HEK293 (cell line): ENCODE measurements at regions not wholly inside any gene's neighbourhood (a gene's known extent, or its start where the extent isn't known, plus 50 kb on each side); places are given as distances from the start of the nearest gene placed in this dataset.

Source experiments
- CTCF ChIA-PET: fragments of 350-600 bp; formaldehyde crosslinking; extraction: SDS; loops from one replicate; lab custom pipeline; 2021; ENCODE audit warnings: antibody characterized with exemption; lab: Yijun Ruan, JAX
- POLR2A ChIA-PET: fragments of 300-600 bp; formaldehyde crosslinking; extraction: SDS; loops from one replicate; lab custom pipeline; 2020; ENCODE audit warnings: antibody characterized with exemption, inconsistent platforms; lab: Yijun Ruan, JAX
- H3K27ac ChIP-seq: fragments of 200-500 bp; sonication (Bioruptor generic); 2 replicates; pipeline ENCODE4 v1.5.1; 2014; ENCODE audit warnings: low read depth, low read length, control low read depth, inconsistent platforms; ENCODE audit errors: extremely low read depth
- H3K36me3 ChIP-seq, 2 experiments: fragments of 200-500 bp in 1 of 2; sonication (Bioruptor generic) in 1 of 2; 1 replicate in 1 of 2; 2 replicates in 1 of 2; pipeline ENCODE4 v1.5.1; 2014 to 2017; ENCODE audit warnings: inconsistent platforms in 2 of 2, low read length in 2 of 2; ENCODE audit not compliant: control insufficient read depth in 2 of 2, insufficient read depth in 1 of 2
- H3K4me1 ChIP-seq: fragments of 200-500 bp; sonication (Bioruptor generic); 2 replicates; pipeline ENCODE4 v1.5.1; 2014; ENCODE audit warnings: mild to moderate bottlenecking, low read length, inconsistent platforms; ENCODE audit not compliant: control insufficient read depth, insufficient read depth
- H3K4me3 ChIP-seq: 2 replicates; pipeline ENCODE4 v1.5.1; 2011; ENCODE audit warnings: low read depth, mild to moderate bottlenecking, control low read depth, low read length, moderate library complexity
- H3K9me3 ChIP-seq: fragments of 200-500 bp; sonication (Bioruptor generic); 2 replicates; pipeline ENCODE4 v1.5.1; 2014; ENCODE audit warnings: low read depth, low read length, inconsistent platforms; ENCODE audit not compliant: control insufficient read depth, insufficient read depth
- BCL11B ChIP-seq: fragments of 450-650 bp; formaldehyde crosslinking; IDR thresholded peaks from 2 replicates; pipeline ENCODE4 v1.5.1; 2016; ENCODE audit warnings: low read depth, missing biosample characterization, missing genetic modification characterization
- GLI2 ChIP-seq: fragments of 450-650 bp; formaldehyde crosslinking; IDR thresholded peaks from 2 replicates; pipeline ENCODE4; 2017; ENCODE audit warnings: missing biosample characterization, missing genetic modification characterization, low read depth, borderline replicate concordance
- GLIS1 ChIP-seq: fragments of 450-650 bp; formaldehyde crosslinking; IDR thresholded peaks from 2 replicates; pipeline ENCODE4 v1.5.1; 2016; ENCODE audit warnings: missing biosample characterization, missing genetic modification characterization
- KLF1 ChIP-seq: fragments of 450-650 bp; formaldehyde crosslinking; IDR thresholded peaks from 2 replicates; pipeline ENCODE4 v1.5.1; 2016; ENCODE audit warnings: missing biosample characterization, missing genetic modification characterization
- MEIS1 ChIP-seq: sonication (generic); formaldehyde crosslinking; IDR thresholded peaks from 2 replicates; pipeline ENCODE4 v1.8.1; 2022; ENCODE audit warnings: missing genetic modification reagents, mild to moderate bottlenecking, borderline replicate concordance
- MYNN ChIP-seq: fragments of 450-650 bp; formaldehyde crosslinking; IDR thresholded peaks from 2 replicates; pipeline ENCODE4 v1.5.1; 2016; ENCODE audit warnings: missing biosample characterization, missing genetic modification characterization, borderline replicate concordance
- PBX3 ChIP-seq: sonication (generic); formaldehyde crosslinking; IDR thresholded peaks from 2 replicates; pipeline ENCODE4 v1.8.1; 2022; ENCODE audit warnings: mild to moderate bottlenecking, moderate library complexity, missing genetic modification reagents
- PRDM10 ChIP-seq: fragments of 450-650 bp; formaldehyde crosslinking; IDR thresholded peaks from 2 replicates; pipeline ENCODE4 v1.5.1; 2016; ENCODE audit warnings: missing biosample characterization, missing genetic modification characterization
- REPIN1 ChIP-seq: fragments of 450-650 bp; formaldehyde crosslinking; IDR thresholded peaks from 2 replicates; pipeline ENCODE4 v1.5.1; 2017; ENCODE audit warnings: missing biosample characterization, missing genetic modification characterization, low read depth
- SP2 ChIP-seq: fragments of 450-650 bp; formaldehyde crosslinking; IDR thresholded peaks from 2 replicates; pipeline ENCODE4 v1.5.1; 2016; ENCODE audit warnings: missing biosample characterization, missing genetic modification characterization
- SP3 ChIP-seq: fragments of 450-650 bp; formaldehyde crosslinking; IDR thresholded peaks from 2 replicates; pipeline ENCODE4 v1.5.1; 2016; ENCODE audit warnings: missing biosample characterization, missing genetic modification characterization
- ZBTB48 ChIP-seq: fragments of 450-650 bp; formaldehyde crosslinking; IDR thresholded peaks from 2 replicates; pipeline ENCODE4 v1.5.1; 2016; ENCODE audit warnings: missing biosample characterization, missing genetic modification characterization
- ZFHX2 ChIP-seq: fragments of 450-650 bp; formaldehyde crosslinking; conservative IDR thresholded peaks from 2 replicates; pipeline ENCODE4 v1.5.1; 2016; ENCODE audit warnings: missing biosample characterization, missing genetic modification characterization
- ZNF121 ChIP-seq: fragments of 450-650 bp; formaldehyde crosslinking; IDR thresholded peaks from 2 replicates; pipeline ENCODE4 v1.5.1; 2016; ENCODE audit warnings: missing biosample characterization, missing genetic modification characterization
- ZNF132 ChIP-seq: fragments of 450-650 bp; formaldehyde crosslinking; IDR thresholded peaks from 2 replicates; pipeline ENCODE4 v1.5.1; 2017; ENCODE audit warnings: missing biosample characterization, missing genetic modification characterization, borderline replicate concordance
- ZNF133 ChIP-seq: fragments of 450-650 bp; formaldehyde crosslinking; IDR thresholded peaks from 2 replicates; pipeline ENCODE4 v1.5.1; 2016; ENCODE audit warnings: missing biosample characterization, missing genetic modification characterization
- ZNF138 ChIP-seq: fragments of 450-650 bp; formaldehyde crosslinking; IDR thresholded peaks from 2 replicates; pipeline ENCODE4 v1.5.1; 2016; ENCODE audit warnings: missing biosample characterization, missing genetic modification characterization, borderline replicate concordance
- ZNF23 ChIP-seq: fragments of 450-650 bp; formaldehyde crosslinking; IDR thresholded peaks from 2 replicates; pipeline ENCODE4 v1.5.1; 2016; ENCODE audit warnings: missing biosample characterization, missing genetic modification characterization, borderline replicate concordance
- ZNF280C ChIP-seq: fragments of 450-650 bp; formaldehyde crosslinking; IDR thresholded peaks from 2 replicates; pipeline ENCODE4 v1.5.1; 2016; ENCODE audit warnings: missing biosample characterization, missing genetic modification characterization
- ZNF292 ChIP-seq: fragments of 450-650 bp; formaldehyde crosslinking; IDR thresholded peaks from 2 replicates; pipeline ENCODE4 v1.5.1; 2016; ENCODE audit warnings: low read depth, missing biosample characterization, missing genetic modification characterization, borderline replicate concordance
- ZNF311 ChIP-seq: fragments of 450-650 bp; formaldehyde crosslinking; IDR thresholded peaks from 2 replicates; pipeline ENCODE4 v1.5.1; 2017; ENCODE audit warnings: missing biosample characterization, missing genetic modification characterization, borderline replicate concordance
- ZNF37A ChIP-seq: fragments of 450-650 bp; IDR thresholded peaks from 2 replicates; pipeline ENCODE4 v1.5.1; 2018; ENCODE audit warnings: missing biosample characterization, missing genetic modification characterization
- ZNF501 ChIP-seq: fragments of 450-650 bp; formaldehyde crosslinking; IDR thresholded peaks from 2 replicates; pipeline ENCODE4 v1.5.1; 2016; ENCODE audit warnings: missing biosample characterization, missing genetic modification characterization
- ZNF670 ChIP-seq: fragments of 450-650 bp; formaldehyde crosslinking; IDR thresholded peaks from 2 replicates; pipeline ENCODE4 v1.5.1; 2016; ENCODE audit warnings: missing biosample characterization, missing genetic modification characterization, low read depth
- ZNF76 ChIP-seq: fragments of 450-650 bp; formaldehyde crosslinking; IDR thresholded peaks from 2 replicates; pipeline ENCODE4; 2016; ENCODE audit warnings: low read depth, missing biosample characterization, missing genetic modification characterization, borderline replicate concordance
- ZXDB ChIP-seq: fragments of 450-650 bp; formaldehyde crosslinking; IDR thresholded peaks from 2 replicates; pipeline ENCODE4 v1.5.1; 2016; ENCODE audit warnings: missing biosample characterization, missing genetic modification characterization

- TF ChIP-seq ZNF76 (tag by site-specific recombination) = no peak
- TF ChIP-seq ZNF501 = no peak
- TF ChIP-seq BCL11B = no peak
- no peak for TF ChIP-seq GLI2 (tag by site-specific recombination)
- TF ChIP-seq ZNF138 = no peak
- no peak for TF ChIP-seq ZNF23 (tag by site-specific recombination)
- TF ChIP-seq PBX3 (CRISPR knock-in tag) = no peak
- no peak for TF ChIP-seq GLIS1 (tag by site-specific recombination)
- TF ChIP-seq ZNF292 (tag by site-specific recombination) = no peak
- no peak for TF ChIP-seq ZNF670 (tag by site-specific recombination)
- no peak for TF ChIP-seq ZNF311 (tag by site-specific recombination)
- no peak for TF ChIP-seq MYNN (tag by site-specific recombination)
- TF ChIP-seq REPIN1 = no peak
- no peak for TF ChIP-seq ZFHX2 (tag by site-specific recombination)
- TF ChIP-seq ZNF132 (tag by site-specific recombination) = no peak
- TF ChIP-seq, all 188 proteins: peak for 0
- ChIA-PET POLR2A (no interaction called here), CTCF (no interaction called here)
- no peak overlapping the region for H3K4me3 ChIP-seq
- no peaks in the 10 kb centered on the region for H3K9me3 ChIP-seq
- no peaks in the 10 kb centered on the region for H3K36me3 ChIP-seq
- no peaks in the 10 kb centered on the region for H3K4me1 ChIP-seq
- H3K27ac ChIP-seq = no peak overlapping the region
These were observed 315.9 kb upstream of the SEMA3A start for GRCh38 chr7:84510505-84510904.

GRCh38 chr7:84509522-84509921 lies 314.9 kb upstream of the SEMA3A start:
- Histone ChIP-seq H3K9me3 (no peaks in the 10 kb centered on the region), H3K4me1 (no peaks in the 10 kb centered on the region), H3K36me3 (no peaks in the 10 kb centered on the region), H3K4me3 (no peak overlapping the region), H3K27ac (no peak overlapping the region)
- POLR2A ChIA-PET = no interaction called here
- TF ChIP-seq PRDM10 = no peak
- CTCF ChIA-PET = no interaction called here

GRCh38 chr7:84508606-84509005 lies 314.0 kb upstream of the SEMA3A start:
- H3K4me1 ChIP-seq = no peaks in the 10 kb centered on the region
- no peak overlapping the region for H3K4me3 ChIP-seq
- CTCF ChIA-PET = no interaction called here
- no peak overlapping the region for H3K27ac ChIP-seq
- H3K9me3 ChIP-seq = no peaks in the 10 kb centered on the region
- POLR2A ChIA-PET = no interaction called here
- no peaks in the 10 kb centered on the region for H3K36me3 ChIP-seq
- TF ChIP-seq KLF1 (tag by site-specific recombination) (no peak), ZNF37A (tag by site-specific recombination) (no peak), ZNF280C (no peak), SP3 (tag by site-specific recombination) (no peak), ZBTB48 (tag by site-specific recombination) (no peak), SP2 (tag by site-specific recombination) (no peak), MEIS1 (no peak), ZXDB (no peak), ZNF133 (tag by site-specific recombination) (no peak), ZNF121 (no peak), ZNF132 (tag by site-specific recombination) (no peak)
